Stimulated activated naive CD4-positive, alpha-beta T cell (primary cell): ENCODE measurements at regions not wholly inside any gene's neighbourhood (a gene's known extent, or its start where the extent isn't known, plus 50 kb on each side); places are given as distances from the start of the nearest gene placed in this dataset.
"Not testable (repeated sequence)": the region's sequence is repeated elsewhere in the genome, so short reads cannot be mapped to it uniquely, and the experiment has no call there.

Experiments used
- DNase-seq, 6 experiments: peaks; one replicate each; lab custom pipeline; 2025; lab: John Stamatoyannopoulos, UW

DNA sequence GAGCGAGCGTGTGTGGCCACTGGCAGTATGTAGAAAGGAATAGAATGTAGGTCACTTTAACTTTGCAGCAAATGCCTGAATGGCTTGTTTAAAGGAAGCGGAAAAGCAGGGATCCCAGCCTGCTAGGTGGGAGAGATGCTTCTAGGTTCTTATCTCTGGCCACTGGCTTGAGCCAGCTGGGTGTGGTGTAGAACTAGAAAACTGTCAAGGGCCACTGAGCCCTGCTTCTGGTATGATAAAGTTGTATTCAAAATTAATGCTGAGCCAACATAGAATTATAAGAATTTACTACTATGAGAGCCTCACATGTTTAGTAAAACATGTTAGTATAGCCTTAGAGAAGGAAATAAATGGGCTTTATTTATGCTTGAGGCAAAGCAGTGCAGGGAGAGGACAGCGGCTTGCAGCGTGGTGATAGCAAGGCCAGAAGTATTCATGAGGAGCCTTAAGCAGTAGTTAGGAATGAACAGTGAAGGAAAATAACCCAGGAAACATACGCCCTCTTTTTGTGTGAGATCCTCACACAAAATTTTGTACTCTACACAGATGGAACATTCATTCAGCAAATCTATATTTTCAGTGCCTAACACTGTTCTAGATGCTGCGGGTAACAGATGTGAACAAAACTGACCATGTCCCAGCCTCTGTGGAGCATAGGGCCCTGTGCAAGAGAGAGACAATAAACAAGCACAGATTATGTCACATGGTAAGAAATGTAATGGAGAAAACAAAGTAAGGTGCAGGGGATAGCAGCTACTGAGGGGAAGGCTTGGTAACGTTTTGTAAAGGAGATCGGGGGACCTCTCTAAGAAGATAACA lies 863.2 kb downstream of the DIAPH3 start:
- DNase-seq: no peak

DNA sequence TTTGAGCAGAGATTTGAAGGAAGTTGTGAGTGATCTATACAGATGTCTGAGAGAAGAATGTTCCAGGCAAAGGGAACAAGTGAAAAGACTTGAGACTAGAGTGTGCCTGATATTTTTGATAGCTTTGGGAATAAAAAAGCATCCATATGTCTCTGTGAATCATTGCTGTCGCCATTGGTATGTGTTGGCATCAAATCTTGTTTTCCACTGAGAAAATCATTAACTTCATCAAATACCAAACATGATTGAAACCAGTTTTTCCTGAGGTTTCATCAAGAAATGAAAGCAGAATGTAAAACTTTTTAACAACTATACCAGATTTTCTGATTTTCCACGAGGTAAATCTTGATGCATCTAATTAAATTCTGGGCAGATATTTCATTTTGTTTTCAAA lies 862.6 kb downstream of the DIAPH3 start:
- no peak for DNase-seq

DNA sequence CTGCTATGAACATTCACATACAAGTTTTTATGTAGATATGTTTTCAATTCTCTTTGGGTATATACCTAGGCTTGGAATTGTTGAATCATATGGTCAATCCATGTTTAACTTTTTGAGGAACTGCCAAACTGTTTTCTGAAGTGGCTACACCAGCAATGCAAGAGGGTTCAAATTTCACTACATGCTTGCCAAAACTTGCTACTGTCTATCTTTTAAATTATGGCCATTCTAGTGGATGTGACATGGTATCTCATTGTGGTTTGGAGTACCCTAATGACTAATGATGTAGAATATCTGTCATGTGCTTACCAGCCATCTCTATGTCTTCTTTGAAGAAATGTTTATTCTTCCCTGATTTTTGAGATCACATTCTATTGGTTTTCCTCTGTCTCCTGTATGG lies 860.3 kb downstream of the DIAPH3 start:
- no peak for DNase-seq

DNA sequence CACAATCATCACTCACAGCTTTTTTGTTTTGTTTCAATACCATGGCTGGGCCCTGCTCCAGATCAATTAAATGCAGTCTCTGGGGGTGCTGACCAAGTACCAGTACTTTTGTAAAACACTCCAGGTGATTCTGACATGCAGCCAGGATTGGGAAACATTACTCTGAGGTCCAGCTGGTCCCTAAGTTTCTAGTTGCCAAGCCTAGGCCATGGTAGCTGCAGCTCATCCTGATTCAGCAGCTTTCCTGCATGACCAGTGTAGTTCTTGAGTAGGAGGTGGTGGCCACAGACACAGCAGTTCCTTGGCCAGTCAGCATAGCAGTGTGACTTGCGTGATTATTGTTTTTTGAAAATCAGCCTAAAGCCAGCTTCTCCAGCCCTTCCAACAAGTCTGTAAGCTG lies 859.1 kb downstream of the DIAPH3 start:
- DNase-seq: no peak

DNA sequence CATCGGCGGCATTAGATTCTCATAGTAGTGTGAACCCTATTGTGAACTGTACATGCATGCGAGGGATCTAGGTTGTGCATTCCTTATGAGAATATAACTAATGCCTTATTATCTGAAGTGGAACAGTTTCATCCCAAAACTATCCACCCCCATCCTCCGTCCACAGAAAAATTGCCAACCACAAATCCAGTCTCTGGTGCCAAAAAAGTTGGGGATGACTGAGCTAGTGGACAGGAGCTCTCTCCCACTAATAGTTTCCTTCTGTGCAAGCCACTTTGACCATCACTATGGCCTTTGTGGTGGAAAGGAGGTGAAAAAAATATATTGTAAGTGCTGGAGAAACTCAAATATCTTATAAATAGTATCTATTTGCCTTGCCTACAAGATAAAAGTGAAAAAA lies 857.8 kb downstream of the DIAPH3 start:
- no peak for DNase-seq

DNA sequence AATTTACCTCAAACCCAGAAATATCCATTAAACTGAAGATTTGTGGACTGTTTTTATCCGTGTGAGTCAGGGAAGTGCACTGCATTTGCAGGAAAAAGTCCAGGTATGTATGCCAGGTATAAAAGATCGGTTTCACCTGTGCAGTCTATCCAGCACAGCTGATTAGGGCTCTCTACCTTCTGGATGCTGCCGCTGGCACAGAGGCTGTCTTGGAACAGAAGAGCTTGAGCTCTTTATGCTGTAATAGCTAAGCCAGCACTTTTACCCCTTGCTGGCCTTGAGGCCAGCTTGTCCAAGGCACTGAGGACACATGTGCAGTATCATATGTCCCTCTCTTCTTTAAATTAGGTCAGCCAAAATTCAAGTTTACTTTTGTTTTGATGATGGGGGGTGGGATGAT lies 851.0 kb downstream of the DIAPH3 start:
- DNase-seq: no peak

DNA sequence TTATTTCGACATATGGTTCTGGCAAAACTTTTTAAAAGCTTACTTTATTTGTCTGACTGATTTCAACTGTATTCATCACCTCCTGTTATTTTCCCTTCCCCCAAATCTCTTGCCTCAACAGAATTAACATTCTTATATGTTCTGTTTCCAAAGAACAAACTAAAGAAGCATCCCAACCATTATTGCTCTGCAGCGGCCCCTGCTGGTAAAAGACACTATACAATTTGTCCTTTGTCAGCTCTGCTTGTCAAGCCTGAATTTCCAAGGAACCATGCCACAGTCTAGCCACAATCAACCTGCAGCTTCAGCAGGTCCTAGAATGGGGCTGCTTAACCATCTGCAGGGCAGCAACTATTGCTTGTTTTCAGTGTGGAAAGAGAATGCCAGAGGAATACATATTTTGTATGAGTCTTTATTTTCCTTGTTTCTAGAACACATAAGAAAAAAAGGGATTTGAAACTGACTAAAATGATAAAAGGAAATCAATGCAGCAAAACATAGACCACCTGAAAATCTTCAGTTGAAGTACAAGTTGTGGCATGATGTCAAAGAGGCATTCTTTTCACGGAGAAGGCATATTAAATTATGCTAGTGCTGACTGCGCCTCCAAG lies 845.3 kb downstream of the DIAPH3 start:
- DNase-seq: peak in 4 of 6 experiments; percentile 1 to 18 (median 12)

DNA sequence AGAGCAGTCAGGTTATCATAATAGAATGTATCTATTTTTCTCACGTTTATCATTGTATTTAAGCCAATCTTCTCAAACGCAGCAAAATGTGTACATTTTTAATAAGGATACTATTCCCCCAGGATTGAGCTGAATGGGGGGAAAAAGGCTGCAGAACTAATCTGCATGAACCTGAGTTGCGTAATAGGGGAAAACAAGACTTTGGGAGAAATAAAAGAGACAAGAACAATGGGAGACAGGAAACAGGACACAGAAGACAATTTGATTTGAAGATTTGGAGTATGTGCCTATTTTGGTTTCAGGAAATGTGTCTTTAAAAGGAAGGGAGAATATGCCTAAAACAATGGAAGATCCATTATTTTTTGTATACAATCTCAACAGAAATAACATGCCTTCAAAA lies 844.5 kb downstream of the DIAPH3 start:
- DNase-seq: no peak

DNA sequence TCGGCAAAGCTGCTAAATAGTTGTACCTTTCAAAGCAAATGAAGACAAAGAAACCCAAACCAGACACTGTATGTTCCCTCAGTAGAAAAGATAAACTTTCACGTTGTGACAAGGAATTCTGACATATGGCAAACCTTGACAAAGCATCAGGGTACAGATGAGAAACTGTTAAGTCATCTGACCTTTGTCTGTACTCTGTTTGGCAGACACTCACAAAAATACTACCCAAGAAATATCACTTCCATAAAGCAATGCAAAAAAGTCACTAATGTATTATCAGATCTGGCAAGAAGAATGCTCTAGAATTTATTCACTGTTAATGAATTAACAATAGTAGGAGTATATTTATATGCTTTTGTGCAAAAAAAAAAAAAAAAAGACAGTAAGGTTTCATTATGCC lies 843.7 kb downstream of the DIAPH3 start:
- no peak for DNase-seq

DNA sequence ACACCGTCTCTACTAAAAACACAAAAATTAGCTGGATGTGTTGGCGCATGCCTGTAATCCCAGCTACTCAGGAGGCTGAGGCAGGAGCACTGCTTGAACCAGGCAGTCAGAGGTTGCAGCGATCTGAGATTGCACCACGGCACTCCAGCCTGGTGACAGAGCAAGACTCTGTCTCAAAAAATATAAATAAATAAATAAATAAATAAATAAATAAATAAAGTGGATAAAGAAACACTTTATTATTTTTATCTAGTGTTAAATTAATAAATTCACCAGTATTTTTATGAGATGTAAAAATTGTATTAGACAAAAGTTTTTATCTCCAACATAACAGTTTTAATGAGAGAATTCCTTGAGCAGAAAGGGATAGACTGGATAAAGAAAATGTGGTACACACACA lies 839.3 kb downstream of the DIAPH3 start:
- DNase-seq: not testable (repeated sequence)

DNA sequence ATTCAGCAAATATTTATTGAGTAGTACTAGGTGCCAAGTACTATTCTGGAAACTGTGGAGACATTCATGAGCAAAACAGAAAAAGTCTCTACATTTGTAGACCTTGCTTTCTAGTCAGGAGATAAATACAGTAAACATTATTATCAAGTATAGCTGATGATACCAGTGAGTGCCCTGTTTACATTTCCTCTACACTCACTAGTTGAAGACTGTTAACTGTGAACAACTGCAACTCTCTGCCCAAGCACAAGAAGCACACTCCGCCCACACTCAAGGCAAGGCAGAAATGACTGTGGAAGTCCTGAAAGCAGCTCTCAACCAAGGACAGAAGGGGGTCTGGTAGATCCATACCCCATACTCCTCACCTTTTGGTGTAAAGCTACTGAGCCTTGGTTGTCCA lies 837.0 kb downstream of the DIAPH3 start:
- DNase-seq: no peak

DNA sequence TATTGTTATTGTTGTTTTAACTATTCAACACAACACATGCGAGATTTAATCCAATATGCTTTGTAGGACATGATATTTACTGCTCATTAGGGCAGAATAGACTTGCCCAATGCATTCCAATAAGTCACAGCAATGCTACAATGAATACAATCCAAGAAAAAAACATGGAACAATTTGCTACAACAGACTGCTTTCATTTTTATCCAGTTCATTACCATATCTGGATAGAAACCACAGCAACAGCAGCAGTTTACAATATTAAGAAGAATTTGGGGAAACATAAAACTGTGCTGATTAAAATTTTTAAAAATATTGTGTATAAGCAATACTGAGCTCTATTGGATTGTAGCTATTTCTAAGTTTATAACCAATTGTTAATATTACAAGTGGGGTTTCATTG lies 833.0 kb downstream of the DIAPH3 start:
- DNase-seq: no peak

DNA sequence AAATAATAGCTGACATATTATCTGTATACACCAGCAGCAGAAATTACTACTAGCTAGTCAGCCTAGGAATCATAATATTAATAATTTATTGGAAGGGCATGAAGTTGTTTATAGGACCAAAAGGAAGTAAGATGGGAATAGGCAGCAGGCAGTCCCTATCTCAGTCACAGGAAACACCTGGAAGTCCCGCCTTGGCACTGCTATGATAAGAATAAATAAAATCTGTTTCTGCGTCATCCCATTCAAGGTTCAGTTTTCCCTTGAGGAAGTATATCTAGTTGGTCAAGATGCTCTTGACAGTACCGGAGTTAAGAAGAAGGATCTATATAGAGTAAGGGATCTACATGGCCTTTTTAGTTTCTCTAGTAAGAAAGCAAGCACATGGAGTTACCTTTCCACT lies 830.8 kb downstream of the DIAPH3 start:
- DNase-seq: no peak

DNA sequence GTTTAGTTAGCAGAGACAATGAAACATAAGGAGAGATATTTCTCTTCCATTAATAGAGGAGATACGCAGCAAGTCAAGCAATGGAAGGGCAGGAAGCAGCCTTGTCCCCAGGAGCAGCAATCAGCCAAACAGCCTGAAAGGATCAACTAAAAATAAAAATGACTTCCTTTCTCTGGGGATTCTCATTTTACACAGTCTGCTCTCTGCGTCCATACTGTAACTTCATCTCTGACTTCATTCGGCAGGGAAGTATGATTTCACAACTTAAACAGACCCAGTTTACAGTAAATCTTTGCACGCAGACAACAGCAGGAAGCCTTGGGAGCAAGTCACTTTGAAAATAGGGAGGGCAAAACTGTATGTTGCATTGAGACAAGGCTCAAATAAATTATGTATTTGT lies 826.7 kb downstream of the DIAPH3 start:
- no peak for DNase-seq

DNA sequence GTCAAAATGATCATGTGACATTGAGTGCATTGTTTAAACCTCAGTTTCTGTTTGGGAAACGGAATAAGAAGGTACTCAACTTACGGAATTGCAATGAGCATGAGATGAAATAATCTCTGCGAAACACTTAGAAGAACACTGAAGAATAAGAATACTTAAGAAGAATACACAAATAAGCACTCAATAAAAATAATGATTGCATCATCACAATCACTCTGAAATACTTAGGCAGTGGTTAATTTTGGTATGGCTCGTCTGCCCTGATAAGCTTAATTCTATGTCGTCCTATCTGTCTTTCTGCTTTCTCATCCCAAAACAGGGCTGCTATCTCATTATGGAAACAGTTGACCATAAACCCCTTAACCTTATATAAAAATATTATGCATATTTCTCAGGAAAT lies 823.6 kb downstream of the DIAPH3 start:
- no peak for DNase-seq

DNA sequence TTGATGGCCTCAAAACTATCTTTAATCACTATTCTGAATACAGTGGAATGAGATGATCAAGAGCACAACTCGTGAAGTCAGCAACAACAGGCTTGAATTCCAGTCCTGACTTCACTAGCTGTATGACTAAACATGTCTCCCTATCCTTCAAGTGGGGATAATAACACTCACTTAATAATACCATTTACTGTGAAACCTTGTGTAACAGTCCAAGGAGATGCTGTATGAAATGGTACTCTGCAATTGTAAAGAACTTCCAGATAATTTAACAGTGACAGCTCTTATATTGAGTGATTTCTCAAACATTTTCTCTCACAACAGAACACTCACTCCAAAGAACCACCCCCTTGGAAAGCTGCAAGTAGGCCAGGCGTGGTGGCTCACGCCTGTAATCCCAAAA lies 823.1 kb downstream of the DIAPH3 start:
- DNase-seq: no peak

DNA sequence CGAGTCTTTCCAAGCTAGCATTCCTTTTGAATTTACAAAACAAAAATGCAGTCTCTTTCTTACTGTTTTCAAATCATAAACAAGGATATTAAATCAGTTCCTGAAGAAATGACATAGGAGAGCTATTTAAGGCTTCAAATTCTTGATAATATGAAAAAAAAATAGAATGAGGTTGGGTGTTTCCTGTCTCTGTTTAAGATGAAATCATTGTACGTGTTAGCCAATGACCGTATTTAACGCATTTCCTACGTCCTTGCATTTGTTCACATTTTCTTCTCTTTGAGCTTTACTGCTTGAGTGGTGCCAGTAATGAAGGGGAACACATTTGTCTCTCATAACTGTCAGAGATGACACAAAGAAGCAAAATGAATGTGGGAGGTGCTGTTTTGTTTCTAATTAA lies 821.3 kb downstream of the DIAPH3 start:
- no peak for DNase-seq

DNA sequence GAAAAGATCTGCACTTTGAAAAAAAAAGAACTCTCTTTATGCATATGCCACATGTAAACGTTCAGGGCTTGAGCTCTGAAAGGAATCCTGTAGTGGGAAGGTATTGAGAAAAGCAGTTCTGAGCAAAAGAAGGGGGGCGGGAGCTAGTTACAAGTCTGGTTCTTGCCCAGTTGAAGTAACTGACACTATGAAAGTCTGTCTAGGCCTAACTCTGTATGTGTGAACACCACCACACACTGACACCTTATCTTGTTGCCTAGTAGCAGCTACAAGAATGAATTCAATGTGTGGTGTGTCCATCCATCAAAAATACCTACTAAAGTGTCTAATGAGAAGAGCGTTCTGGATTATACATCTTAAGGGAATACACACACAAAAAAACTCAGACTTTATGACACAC lies 820.6 kb downstream of the DIAPH3 start:
- DNase-seq: no peak

DNA sequence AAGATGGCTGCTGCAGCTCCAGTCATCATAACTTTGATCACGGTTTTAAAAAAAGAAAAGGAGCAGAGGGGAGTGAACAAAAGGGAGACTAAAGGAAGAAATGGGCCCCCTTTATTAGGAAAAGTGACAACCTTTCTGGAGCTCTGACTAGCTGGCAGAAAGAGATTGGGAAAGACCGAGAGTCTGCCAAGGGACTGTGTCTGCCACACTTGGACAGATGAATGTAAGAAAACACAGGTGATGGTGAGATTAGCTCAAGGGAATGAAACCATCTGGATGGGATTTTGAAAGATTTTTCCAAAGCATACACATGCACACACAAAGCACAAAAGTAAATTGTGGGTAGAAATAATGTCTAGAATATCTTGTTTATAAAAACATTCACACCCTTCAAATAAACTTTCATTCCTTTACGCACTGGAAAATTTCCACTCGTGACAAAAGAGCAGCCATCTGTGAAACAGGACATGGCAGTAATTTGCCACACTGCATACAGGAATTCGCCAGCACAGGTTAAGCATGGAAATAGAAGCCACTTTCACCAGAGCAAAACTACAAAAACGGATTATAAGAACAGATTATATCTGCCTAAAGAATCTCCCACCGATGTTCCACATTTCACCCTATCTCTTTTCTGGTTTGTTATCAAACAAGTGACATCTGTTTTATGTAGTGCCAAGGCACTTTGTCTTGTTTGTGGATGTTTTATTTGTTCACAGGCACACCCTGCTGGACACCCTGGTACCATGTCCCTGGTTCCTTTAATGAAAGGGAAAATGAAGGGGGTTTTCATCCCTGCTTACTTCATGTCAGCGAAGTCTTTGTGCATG lies 819.5 kb downstream of the DIAPH3 start:
- DNase-seq: no peak

DNA sequence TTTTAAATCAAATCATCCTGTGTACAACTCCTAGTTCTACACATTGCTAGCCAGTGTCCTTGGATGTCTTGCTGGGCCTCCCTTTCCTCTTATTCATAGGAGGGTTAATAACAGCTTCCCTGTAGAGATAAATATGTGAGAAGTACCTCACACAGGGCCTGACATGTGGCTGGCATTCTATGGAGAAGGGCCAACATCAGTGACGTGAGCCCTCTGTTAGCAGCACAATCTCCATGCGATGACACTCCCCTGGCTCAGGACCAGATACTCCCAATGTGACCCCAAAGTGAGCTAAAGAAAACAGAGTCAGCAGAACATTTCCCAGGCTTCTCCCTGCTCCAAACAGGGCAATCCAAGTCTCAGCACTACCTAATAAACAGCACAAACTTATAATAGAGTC lies 818.4 kb downstream of the DIAPH3 start:
- DNase-seq: no peak

DNA sequence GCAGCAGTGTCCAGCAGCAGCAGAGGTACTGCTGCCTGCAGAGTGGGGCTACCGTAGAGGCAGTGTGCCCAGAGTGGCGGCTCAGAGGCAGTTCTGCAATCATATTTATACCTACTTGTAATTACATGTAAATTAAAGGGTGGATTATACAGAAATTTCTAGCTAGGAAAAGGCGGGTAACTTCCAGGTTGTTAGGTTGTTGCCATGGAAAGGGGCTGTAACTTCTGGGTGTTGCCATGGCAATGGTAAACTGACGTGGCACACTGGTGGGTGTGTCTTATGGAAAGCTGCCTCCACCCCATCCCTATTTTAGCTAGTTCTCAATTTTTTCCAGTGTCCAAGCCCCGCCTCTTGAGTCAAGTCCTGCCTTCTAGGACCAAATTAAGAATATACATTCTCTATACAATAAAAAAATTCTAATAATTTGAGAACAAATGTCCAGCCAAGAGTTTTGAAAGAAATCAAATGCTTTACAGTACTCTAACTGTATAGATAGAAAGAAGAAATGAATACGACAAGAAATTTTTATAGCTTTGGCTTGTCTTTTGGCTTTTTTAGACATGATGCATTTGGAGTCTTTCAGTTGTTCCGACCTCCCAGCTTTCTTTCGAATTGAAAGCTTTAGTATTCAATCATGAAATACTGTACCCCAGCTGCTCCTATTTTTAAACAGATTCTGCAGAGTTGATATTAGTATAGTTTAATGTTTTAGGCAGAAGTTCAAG lies 816.6 kb downstream of the DIAPH3 start:
- DNase-seq: no peak

DNA sequence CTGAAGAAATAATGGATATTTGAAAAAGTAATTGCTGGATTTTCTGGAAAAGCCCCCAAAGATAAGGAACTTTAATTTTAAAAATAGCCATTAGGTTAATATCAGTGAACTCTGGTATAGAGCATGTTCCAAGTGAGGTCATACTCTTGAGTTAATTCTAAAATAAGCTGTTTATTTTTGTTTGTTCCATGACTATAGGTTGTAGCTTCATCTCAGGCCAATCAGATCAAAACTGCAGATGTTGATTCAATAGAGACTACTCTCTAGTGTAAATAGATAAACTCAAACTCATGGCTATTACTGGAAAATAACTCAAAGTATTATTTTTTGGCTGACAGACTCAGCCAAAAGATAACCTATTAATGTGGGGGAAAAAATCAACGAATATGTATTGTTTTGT lies 815.1 kb downstream of the DIAPH3 start:
- DNase-seq: no peak
